ENCODE measurements at regions not wholly inside any gene's neighbourhood (a gene's known extent, or its start where the extent isn't known, plus 50 kb on each side); places are given as distances from the start of the nearest gene placed in this dataset.

- no peak for TF ChIP-seq POLR2A (IDR thresholded peaks at IDR 0.05)
- TF ChIP-seq, protein P1, sequence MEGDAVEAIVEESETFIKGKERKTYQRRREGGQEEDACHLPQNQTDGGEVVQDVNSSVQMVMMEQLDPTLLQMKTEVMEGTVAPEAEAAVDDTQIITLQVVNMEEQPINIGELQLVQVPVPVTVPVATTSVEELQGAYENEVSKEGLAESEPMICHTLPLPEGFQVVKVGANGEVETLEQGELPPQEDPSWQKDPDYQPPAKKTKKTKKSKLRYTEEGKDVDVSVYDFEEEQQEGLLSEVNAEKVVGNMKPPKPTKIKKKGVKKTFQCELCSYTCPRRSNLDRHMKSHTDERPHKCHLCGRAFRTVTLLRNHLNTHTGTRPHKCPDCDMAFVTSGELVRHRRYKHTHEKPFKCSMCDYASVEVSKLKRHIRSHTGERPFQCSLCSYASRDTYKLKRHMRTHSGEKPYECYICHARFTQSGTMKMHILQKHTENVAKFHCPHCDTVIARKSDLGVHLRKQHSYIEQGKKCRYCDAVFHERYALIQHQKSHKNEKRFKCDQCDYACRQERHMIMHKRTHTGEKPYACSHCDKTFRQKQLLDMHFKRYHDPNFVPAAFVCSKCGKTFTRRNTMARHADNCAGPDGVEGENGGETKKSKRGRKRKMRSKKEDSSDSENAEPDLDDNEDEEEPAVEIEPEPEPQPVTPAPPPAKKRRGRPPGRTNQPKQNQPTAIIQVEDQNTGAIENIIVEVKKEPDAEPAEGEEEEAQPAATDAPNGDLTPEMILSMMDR (IDR thresholded peaks at IDR 0.05): no peak
- no peak for DNase-seq (ENCODE audit: low spot score in 2 of 2)
- H3K4me3 ChIP-seq (ENCODE audit: low read depth, poor library complexity, severe bottlenecking): no peak overlapping the region
- intact Hi-C loops (cut with DNase I; ENCODE audit: low total_unique reads): loop anchor here (10.0 kb wide), 1 partner anchor 968 kb away; no protein-coding TSS in a partner anchor
Observed at GRCh38 chr17:53176629-53177028, 646.1 kb upstream of the KIF2B start.

GRCh38 chr17:53168413-53168812 is 654.3 kb upstream of the KIF2B start:
- H3K4me3 ChIP-seq (ENCODE audit: low read depth, poor library complexity, severe bottlenecking): no peak overlapping the region
- 83% methylated on average over 1 of the region's 1 CpG for WGBS, 2 donors
- no peak for TF ChIP-seq POLR2A (IDR thresholded peaks at IDR 0.05)
- TF ChIP-seq, protein P1 (IDR thresholded peaks at IDR 0.05): no peak
- intact Hi-C loops (cut with DNase I; ENCODE audit: low total_unique reads): no loop called here
- no peak for DNase-seq (ENCODE audit: low spot score in 2 of 2)

GRCh38 chr17:53166731-53167130 is 656.0 kb upstream of the KIF2B start:
- intact Hi-C loops (cut with DNase I; ENCODE audit: low total_unique reads): no loop called here
- H3K4me3 ChIP-seq (ENCODE audit: low read depth, poor library complexity, severe bottlenecking): no peak overlapping the region
- 33 to 41% methylated on average over 1 of the region's 1 CpG for WGBS, 2 donors
- DNase-seq (ENCODE audit: low spot score in 2 of 2): no peak
- TF ChIP-seq, protein P1 (IDR thresholded peaks at IDR 0.05): no peak
- no peak for TF ChIP-seq POLR2A (IDR thresholded peaks at IDR 0.05)

DNA sequence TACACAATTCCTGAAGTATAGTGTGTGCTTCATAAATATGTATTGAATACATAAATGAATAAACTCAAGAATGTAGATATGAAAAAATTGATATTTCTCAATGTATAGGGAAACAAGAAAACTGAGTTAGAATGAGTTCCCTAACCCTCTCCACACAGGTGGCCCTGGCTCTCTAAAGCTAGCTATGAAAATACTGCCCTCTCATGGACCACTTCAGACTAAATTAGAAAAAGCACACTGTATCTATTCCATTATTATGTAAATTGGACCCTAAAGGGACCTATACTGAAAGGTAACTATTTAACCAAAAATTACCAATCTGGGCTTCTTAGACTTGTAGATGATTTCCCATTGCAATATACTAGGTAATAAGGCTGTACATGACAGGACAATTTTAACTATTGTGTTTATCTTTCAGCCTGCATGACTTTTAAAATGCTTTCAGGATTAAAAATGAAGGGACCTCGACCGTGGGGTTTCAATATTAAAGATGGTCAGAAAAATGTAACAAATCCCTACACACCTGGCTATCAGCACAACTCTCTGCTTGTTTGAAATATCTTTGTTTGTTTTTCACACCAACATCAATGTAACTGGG is 672.5 kb upstream of the KIF2B start:
- no peak for DNase-seq (ENCODE audit: low spot score in 2 of 2)
- TF ChIP-seq POLR2A (IDR thresholded peaks at IDR 0.05): no peak
- no peak overlapping the region for H3K4me3 ChIP-seq (ENCODE audit: low read depth, poor library complexity, severe bottlenecking)
- 80% methylated on average over 2 of the region's 2 CpGs for WGBS, 2 donors
- intact Hi-C loops (cut with DNase I; ENCODE audit: low total_unique reads): no loop called here

GRCh38 chr17:53149316-53149715 is 673.4 kb upstream of the KIF2B start:
- DNase-seq (ENCODE audit: low spot score in 2 of 2): no peak
- intact Hi-C loops (cut with DNase I; ENCODE audit: low total_unique reads): no loop called here
- WGBS, 2 donors: 89 to 92% methylated on average over 3 of the region's 3 CpGs
- no peak overlapping the region for H3K4me3 ChIP-seq (ENCODE audit: low read depth, poor library complexity, severe bottlenecking)
- TF ChIP-seq POLR2A (IDR thresholded peaks at IDR 0.05): no peak

DNA sequence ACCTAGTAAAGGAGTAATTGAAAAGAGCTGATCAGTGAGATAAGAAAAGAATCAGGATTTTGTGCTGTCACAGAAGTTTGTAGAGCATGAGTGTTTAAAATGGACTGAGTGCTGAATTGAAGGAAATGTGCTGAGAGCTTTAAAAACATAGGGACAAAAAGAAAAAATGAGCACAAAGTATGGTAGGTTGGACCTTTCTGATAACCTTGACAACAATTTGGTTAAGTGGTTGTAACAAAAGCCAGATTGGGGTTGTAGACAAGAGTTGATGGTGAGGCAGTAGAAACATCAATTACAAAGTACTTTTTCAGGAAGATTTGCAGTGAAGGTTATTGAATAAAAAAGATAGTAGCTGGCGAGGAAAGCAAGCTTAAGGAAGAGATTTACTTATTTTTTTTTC is 674.7 kb upstream of the KIF2B start:
- 74 to 90% methylated on average over 1 of the region's 1 CpG for whole genome bisulfite sequencing, 2 donors
- no peak overlapping the region for H3K4me3 ChIP-seq (ENCODE audit: low read depth, poor library complexity, severe bottlenecking)
- intact Hi-C loops (cut with DNase I; ENCODE audit: low total_unique reads): no loop called here
- no peak for DNase-seq (ENCODE audit: low spot score in 2 of 2)
- TF ChIP-seq, protein P1 (IDR thresholded peaks at IDR 0.05): no peak
- no peak for TF ChIP-seq POLR2A (IDR thresholded peaks at IDR 0.05)

DNA sequence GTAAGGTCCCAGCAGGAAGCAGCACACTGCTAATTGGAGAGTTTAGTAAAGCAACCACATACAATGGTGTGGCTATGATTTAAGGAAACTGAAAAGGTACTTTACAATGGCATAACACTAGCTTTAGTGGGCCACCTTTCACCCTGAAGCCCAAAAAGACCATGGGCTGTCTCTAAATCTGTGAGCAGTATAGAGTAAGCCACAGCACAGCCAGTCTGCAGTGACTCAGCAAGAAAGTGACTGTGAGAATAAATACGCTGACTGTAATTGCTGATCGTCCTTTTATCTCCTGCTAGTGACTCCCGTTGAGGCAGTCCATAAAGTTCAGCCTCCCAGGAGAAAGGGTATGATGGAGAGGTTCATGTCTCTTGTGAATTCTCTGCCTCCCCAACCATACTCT is 679.8 kb upstream of the KIF2B start:
- no peak overlapping the region for H3K4me3 ChIP-seq (ENCODE audit: low read depth, poor library complexity, severe bottlenecking)
- no peak for DNase-seq (ENCODE audit: low spot score in 2 of 2)
- intact Hi-C loops (cut with DNase I; ENCODE audit: low total_unique reads): no loop called here
- WGBS, 2 donors: 24 to 37% methylated on average over 3 of the region's 3 CpGs
- TF ChIP-seq, protein P1 (IDR thresholded peaks at IDR 0.05): no peak
- no peak for TF ChIP-seq POLR2A (IDR thresholded peaks at IDR 0.05)
